ENCODE measurements at regions not wholly inside any gene's neighbourhood (a gene's known extent, or its start where the extent isn't known, plus 50 kb on each side); places are given as distances from the start of the nearest gene placed in this dataset.

DNA sequence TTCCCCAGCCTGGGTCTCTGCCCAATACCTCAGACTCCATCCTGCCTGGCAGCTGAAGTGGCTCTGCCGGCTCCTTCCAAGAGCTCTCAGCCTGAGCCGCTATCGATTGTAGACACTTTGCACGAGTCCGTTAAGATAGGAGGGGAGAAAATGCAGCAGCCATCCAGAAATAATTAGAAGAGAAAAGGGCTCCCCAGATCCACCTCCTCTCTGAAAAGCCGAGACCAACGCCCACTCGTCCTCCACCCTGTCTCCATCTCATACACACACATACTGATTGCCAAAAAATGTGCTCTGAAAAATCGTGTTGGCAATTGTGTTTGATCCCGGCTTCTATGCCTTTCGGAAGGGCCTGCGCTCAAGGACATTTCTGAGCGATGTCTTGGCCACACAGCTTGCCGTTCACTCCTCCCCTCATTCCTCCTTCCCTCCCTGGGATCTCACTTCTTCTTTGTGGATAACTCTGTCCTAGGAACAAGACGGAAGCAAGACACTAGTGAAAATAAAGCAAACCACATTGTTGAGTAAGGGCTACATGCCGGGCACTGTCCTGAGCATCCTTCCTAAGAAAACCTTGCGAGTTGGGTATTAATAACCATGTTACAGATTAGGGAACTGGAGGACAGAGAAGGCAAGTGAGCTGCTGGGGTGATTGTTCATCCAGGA is 372.8 kb upstream of the MYT1L start:
- no peak for DNase-seq

DNA sequence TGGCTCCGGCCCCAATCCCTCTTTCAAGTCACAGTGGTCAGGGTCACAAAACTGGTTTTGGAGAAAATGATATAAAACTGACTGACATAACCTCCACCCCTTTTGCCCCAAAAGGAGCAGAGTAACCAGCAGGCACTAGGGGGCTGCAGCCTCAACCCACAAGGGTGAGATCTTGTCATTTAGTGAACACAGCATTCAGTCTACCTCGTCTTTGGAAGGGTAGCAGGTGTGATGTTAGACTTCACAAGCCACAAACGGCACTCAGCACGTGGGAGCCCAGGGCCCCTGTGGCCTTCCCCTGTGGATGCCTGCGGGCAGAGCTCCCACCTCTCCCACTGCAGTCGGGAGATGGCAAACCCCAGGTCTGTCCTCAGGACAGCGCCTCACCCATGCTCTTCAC is 372.1 kb upstream of the MYT1L start:
- no peak for DNase-seq

DNA sequence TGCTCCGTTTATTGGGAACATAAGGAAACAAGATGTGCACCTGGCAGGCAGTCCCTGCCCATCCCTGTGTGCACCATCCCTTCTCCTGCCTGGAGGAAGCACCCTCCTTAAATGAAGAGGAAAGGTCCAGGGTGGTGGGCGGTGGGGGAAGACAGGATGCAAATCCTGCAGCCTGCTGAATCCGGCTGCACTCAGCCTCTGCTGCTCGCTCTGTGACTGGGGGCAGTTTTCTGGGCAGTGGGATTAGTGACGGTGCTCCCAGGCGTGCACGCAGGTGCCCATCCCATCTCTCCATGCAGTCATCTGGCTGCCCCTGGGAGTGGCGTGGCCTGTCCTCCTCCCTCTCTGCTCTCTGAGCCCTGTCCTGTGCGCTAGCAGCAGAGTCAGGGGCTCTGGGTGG is 371.3 kb upstream of the MYT1L start:
- no peak for DNase-seq

DNA sequence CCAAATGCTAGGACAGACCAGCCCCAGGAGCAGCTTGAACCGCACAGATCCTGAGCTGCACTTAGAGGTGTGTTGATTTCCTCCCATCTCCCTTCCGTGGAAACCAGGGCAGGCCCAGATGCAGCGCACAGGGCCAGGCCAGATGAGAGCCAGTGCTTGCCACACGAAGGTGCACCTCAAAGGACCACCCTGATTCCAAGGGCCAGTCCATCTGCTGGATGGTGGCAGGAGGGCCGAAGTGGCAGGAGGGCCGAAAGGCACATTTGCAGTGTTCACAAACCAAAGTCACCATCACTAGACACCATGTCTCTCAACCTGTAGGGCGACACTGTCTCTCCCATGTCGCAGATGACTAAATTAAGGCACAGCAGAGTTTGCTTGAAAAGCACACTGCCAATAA is 370.7 kb upstream of the MYT1L start:
- no peak for DNase-seq

DNA sequence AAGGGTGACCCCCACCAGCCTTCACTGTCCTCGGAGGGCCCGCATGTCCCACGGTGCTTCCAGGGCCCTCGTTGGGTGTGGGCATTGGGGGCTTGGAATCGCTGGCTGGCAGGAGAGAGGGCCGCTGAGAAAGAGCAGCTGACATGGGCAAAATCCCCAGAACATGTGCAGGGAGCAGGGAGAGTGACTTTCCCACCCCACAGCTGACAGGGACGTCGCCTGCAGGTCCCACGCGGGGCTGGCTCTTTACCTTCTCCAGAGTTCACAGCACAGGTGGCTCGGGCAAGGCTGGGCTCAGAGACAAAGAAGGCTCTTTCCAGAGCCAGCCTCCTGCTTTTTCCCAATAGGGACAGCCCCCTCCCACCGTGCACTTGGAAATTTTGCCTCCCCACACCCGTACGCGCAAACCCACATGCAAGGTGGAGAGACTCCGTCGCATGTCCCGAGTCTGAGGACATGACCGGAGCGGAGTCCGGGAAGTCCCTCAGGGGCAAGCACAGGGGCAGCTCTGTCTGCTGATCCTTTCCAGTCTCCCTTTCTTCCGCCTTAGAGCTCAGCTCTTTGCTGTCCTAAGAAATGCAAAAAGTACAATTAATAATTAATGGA is 370.2 kb upstream of the MYT1L start:
- DNase-seq = no peak

DNA sequence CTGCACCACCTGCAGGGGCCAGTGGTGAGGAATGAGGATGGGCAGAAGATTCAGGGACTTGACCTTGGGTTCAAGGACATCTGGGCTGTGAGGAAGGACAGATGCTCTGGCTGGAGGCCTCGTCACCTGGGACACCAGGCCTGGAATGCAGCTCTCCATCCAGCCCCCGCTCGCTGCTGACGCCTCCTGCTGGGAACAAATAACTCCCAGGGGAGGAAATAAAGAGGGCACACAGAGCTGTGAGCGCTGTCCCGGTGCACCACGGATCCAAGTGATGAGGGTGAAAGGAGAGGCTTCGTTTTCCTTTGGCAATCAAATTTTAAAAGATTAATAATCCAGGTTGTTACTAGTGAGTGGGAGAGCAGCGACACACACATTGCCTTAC is 368.0 kb upstream of the MYT1L start:
- DNase-seq = no peak

DNA sequence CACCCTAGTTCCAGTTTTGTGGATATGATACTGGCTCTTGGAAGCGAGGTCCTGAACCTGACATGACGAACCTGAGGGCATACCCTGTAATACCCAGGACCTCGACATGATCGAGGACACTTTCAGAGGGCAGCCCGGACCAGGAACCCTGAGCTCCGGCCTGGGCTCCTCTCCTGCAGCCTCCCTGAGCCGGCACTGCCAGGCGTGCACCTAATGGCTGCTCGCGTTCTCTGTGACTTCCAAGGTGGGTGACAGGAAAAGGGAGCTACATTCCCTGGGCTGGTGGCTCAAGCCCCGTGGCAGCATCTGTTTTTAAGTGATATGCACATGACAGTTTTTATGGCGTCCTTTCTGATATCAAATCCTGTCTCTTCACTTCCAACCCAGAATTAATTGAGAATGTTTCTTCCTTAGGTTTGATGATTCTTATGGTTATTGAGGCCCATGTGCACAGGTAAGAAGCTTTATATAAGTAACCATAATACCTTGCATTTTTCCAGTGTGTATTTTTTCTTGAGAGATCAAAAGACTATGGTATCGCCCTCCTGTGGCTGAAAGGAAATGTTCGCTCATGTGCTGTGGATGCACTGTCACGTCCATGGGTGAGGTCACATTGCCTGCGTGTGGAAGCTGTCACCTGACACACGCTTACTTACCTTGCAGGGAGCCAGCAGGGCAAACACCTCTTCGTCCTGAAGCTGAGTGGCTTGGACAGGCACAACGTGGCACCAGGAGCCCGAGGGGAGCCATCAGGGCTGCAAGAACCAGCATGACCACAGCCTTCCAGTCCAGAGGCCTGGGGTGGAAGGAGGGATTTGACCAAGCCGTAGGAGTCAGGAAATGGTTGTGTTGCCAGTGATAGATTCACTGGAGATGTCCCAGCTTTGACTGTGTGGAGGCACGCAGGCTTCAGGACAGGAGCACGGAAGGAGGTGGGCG is 367.4 kb upstream of the MYT1L start:
- DNase-seq = no peak

DNA sequence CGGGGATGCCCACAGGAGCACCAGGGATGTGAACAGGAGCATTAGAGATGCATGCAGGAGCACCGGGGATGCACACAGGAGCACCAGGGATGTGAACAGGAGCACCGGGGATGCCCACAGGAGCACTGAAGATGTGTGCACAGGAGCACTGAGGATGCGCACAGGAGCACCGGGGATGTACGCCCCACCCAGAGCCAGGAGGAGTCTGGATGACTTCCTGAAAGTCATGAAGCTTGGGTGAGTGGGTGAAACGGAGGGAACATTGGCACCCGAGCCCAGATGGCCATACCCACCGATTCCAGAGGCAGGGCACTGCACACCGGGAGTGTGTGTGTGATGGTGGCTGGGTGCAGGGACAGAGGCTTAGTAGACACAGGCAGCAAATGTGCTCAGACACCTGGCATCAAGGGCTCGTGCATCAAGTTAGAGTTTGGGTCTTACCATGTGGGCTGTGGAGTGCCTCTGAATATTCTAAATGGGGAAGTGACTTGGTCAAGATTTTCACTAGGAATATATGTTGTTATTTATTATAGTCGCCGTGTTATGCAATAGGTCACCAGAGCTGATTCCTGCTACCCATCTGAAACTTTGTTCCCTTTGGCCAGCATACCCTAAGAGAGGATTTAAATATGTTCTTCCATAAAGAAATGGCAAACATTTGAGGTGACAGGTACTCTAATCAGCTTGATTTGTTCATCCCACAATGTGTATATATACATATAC is 365.8 kb upstream of the MYT1L start:
- DNase-seq = no peak

DNA sequence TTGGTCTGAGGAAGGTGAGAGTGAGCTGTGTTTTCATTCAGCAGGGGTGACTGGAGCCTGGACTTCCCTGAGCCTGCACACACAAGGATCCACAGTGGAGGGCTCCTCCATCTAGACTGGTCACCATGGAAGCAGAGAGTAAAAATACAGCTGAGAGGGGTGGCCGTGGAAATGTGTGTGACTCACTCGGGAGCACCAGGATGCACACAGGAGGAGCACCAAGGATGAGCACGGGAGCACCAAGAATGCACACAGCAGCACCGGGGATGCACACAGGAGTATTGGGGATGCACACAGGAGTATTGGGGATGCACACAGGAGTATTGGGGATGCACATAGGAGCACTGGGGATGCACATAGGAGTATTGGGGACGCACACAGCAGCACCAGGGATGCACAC is 365.2 kb upstream of the MYT1L start:
- DNase-seq = no peak

DNA sequence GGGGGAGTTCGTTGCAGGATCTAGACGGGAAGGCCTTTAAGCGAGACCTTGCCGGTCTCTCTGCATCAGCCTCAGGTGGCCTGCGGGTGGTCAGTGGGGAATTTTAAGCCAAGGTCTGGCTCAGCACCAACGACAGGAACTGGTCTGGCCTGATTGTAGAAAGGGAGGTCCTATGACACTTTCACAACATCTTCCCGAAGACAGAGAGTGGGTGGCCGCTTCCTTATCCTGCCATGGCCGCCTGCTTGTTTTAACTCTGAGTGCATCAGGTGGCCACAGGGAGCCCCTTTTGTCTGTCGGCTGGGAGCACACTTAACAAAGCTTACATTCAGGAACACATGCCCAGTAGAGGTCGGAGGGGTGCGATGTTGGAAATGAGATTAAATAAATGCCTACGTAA is 363.7 kb upstream of the MYT1L start:
- DNase-seq = no peak

DNA sequence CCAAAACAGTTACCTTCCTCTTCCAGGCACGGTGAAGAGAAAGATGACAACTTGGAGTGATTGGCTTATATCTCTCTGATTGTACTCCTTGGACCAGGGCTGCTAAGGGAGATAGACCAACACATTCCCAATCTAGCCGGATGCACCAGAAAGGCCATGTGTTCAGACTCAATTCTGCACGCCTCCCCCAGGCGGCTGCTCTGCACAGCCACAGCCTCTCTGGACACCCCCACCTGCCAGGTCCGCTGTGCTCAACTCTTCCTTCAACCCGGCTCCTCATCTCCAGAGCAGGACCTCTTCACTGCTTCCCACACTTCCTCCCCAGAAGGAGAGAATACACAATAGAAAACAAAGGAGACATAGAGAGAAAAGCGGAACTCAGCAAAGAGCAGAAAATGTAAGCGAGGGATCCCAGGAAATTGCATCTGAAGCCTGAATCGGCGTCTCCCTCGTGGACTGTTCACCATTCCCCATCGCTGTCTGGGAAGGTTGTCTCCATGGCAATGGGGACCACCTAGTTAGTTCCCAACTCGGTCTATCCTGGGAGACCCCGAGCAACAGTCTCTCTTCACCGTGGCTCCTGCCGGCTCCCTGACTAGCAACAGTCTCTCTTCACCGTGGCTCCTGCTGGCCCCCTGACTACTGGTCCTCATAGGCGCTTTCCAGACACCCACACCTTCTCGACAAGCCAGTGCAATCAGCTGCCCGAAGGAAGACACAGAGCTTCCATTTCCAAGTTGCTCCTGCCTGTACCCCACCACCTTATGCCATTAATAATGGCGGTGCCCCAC is 361.7 kb upstream of the MYT1L start:
- DNase-seq = no peak

DNA sequence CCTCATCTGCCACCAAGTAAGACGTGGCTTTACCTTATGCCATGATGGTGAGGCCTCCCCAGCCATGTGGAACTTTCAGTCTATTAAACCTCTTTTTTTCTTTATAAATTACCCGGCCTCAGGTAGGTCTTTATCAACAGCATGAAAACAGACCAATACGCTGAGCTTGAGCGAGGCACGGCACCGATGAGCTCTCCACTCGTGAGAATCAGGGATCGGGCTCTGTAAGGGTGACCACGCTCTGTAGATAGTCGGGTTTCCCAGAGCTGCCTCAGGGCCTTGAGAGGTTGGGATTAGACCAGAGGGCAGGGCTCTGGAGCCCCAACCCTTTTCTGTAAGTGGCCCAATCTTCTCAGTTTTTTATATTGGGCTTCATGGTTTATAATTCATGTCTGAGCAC is 360.3 kb upstream of the MYT1L start:
- DNase-seq = no peak

DNA sequence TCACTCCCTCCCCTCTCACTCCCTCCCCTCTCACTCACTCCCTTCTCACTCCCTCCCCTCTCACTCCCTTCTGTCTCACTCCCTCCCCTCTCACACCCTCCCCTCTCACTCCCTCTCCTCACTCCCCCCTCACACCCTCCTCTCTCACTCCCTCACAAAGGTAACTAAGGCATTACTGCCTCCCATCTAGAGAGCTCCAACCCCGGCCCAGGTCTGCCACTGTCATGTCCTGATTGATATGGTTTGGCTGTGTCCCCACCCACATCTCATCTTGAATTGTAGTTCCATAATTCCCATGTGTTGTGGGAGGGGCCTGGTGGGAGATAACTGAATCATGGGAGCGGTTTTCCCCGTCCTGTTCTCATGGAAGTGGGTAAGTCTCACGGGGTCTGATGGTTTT is 359.9 kb upstream of the MYT1L start:
- DNase-seq = no peak

DNA sequence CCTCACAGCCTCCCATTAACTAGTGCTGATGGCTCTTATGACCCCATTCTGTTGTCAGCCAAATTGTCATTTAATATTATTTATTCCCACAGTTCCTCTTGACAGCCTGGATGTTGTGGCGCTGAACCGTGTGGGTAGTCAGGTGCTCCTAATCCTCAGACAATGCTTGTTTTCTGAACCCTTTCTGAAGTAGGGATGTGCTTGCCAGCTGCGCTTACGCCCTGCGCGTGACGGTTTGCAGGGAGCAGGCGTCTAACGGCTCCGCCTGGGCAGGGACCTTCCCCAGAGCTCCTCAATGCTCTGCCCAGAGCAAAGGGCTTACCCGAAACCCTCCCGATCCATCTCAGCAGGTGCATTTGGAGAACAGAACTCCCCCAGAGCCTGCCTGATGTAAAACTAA is 358.2 kb upstream of the MYT1L start:
- DNase-seq = no peak

DNA sequence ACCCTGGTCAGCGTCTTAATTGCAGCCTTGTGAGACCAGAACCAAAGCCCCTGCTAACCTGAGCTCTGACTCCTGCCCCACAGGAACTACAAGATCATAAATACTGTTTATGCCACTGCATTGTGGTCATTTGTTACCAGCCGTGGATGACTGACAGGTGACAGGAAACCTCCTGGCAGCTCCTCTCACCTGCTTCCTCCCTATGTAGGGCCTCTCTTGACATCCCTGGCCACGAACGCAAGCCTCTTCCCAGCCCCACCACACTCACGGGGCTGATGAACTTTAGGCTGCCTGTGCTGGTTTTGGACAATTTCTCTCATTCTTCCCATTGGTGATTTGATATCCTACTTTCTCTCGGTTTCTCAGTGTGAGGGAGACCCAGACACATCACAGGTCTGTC is 357.2 kb upstream of the MYT1L start:
- DNase-seq = no peak

DNA sequence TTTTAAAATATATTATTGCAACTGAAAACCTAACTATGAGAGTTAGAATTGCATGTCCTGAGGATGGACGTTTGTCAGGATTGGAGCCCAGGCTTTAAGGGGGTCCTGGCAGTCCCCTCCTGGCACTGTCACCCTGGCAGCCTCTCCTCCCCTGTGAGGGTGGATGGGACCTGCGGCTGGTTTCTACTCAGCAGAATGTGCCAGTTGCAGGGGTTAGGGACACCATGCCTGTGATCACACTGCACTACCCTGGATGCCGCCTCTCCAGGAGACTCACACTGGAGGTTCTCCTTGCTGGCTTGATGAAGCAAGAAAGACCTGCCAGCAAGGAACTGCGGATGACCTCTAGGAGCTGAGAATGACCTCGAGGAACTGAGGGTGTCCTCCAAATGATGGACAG is 356.7 kb upstream of the MYT1L start:
- no peak for DNase-seq

DNA sequence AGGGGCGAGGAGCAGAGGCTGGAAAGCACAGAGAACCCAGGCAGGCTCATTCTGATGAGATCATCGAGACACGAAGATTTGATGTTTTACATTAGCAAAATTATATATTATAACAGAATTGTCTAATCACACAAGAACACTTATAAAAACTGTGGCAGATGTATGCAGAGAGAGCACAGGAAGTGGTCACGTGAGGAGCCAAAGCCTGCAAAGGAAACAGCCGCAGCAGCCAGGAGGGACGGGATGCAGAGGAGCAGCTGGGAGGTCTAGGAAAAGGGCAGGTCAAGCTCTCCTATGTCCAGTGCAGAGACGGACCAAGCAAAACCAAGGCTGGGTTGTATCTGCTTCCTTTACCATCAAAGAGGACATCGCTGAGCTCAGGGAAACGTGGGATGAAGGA is 355.1 kb upstream of the MYT1L start:
- no peak for DNase-seq

DNA sequence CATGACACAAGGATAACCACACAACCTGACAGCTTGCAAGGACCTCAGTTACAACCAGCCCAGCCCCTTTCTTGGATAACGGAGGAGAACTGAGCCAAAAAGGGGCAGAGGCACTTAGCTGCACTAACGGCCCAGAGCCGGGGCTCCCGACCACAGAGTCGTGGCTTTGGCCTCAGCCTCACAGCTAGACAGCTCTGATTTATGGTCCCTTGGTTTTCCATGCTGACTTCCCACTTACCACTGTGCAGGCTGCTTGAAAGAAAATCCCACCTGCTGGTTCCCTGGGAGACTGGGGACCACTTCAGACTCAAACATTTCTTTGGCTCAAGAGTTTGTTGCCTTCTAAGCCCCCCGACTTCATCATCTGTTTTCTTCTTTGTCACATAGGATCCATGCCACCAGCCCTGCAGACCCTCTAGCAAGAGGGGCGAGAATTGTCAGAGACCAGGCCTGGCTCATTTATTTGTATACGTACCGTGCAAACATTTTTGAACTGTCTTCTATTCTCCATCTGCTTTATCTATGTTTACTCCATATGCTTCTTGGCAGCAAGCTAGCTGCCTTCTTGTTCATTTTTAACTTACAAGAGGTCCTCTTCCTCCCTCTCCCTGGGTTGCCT is 352.6 kb upstream of the MYT1L start:
- DNase-seq = no peak

DNA sequence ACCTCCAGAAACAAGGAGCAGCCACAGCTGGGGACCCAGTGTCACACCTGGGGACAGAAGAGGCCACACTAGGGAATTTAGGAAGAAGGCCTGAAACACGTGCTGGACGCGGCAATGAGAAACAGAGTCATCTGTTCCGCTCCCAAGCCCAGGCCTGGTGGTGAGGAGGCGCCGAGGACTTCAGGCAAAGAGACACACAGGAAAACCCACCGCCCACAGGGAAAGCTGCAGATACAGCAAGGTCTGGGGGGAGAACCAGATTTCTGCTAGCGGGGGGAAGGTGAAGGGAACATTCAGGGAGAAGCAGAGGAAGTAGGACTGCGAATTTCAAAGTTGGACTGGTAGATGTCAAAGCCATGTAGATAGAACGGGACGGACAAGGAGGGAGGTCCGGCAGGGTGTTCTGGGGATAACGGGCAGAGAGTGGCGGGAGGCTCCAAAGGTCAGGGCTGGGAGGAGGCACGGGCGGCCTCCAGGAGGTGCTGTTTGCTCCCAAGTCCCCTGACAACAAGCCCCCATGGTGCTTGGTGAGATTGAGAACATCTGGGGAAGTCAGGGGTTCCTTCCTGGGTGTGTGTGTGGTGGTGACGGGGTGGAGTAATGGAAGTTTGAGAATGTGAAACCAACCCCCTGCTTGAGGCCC is 351.7 kb upstream of the MYT1L start:
- DNase-seq = no peak

DNA sequence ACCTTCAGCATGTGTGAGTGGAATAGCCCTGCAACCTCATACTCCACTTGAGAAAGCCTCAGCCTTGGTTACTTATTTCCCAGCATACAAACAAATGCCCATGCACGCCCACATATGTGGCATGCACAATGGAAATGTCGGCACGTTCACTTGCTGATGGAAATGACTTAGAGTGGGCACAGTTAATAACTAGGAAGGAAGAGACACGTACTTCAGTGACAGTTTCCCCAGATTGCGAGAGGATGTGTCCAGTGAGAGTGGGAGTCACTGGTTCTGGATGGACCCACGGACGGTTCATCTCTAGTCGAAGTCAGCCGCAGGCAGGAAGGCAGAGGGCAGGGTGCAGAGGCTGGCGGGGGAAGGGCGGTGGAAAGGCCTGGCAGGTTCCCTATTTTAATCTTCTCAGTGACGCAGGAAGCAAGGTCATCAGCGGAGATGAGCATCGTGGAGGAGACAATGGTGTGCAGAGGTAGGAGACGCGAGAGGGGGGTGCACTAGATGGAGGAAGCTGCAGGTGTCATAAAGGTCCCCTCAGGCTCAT is 350.7 kb upstream of the MYT1L start:
- no peak for DNase-seq

DNA sequence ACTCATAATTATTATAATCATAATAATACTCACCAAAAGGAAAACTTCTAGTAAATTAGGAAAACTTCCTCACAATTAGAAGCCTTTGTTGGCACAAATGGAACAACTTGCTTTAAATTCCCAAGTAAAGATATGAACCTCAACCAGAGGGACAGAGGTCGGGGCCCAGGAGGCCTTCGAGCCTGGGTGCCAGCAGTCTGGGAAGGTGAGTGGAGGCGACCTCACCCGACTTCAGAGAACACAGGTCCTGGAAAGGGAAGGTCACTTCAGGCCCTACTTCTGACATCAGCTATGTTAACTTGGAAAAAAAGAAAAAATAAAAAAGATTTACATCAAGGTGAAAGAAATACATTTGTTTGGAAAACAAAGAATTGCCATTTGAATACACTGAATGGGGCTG is 350.0 kb upstream of the MYT1L start:
- DNase-seq = no peak

Data from 8988T (cell line).